H9 (cell line): ENCODE measurements at regions not wholly inside any gene's neighbourhood (a gene's known extent, or its start where the extent isn't known, plus 50 kb on each side); places are given as distances from the start of the nearest gene placed in this dataset.

Source experiments
- DNase-seq: peaks from one replicate; pipeline ENCODE4 v3.0.0-alpha.2; 2017
- H2AFZ ChIP-seq: one replicate; pipeline ENCODE4 v1.6.1; 2013; ENCODE audit warnings: mild to moderate bottlenecking, low read length, control low read depth, moderate library complexity
- H2AK5ac ChIP-seq: 2 replicates; pipeline ENCODE4 v1.6.1; 2013; ENCODE audit warnings: low read length, control low read depth, mixed read lengths; ENCODE audit not compliant: insufficient read length
- H2BK120ac ChIP-seq: one replicate; pipeline ENCODE4 v1.6.1; 2013; ENCODE audit warnings: low read depth, mild to moderate bottlenecking, low read length, control low read depth, inconsistent platforms; ENCODE audit not compliant: poor library complexity, severe bottlenecking
- H2BK12ac ChIP-seq: 2 replicates; pipeline ENCODE4 v1.6.1; 2013; ENCODE audit warnings: low read length, control low read depth, mixed read lengths, low read depth; ENCODE audit not compliant: insufficient read length
- H2BK15ac ChIP-seq: 2 replicates; pipeline ENCODE4 v1.6.1; 2013; ENCODE audit warnings: low read depth, low read length, control low read depth
- H2BK20ac ChIP-seq: one replicate; pipeline ENCODE4 v1.6.1; 2013; ENCODE audit warnings: low read depth, mild to moderate bottlenecking, low read length, control low read depth, inconsistent platforms; ENCODE audit not compliant: poor library complexity, severe bottlenecking
- H2BK5ac ChIP-seq: 2 replicates; pipeline ENCODE4 v1.6.1; 2013; ENCODE audit warnings: low read length, control low read depth, mixed read lengths; ENCODE audit not compliant: insufficient read length
- H3K14ac ChIP-seq: 2 replicates; pipeline ENCODE4 v1.6.1; 2013; ENCODE audit warnings: low read length, control low read depth; ENCODE audit not compliant: insufficient read depth
- H3K18ac ChIP-seq: 2 replicates; pipeline ENCODE4 v1.6.1; 2013; ENCODE audit warnings: low read depth, mild to moderate bottlenecking, mixed read lengths, low read length, control low read depth; ENCODE audit not compliant: insufficient read length
- H3K23ac ChIP-seq: 2 replicates; pipeline ENCODE4 v1.6.1; 2013; ENCODE audit warnings: low read length, control low read depth, mixed read lengths, low read depth; ENCODE audit not compliant: insufficient read length
- H3K23me2 ChIP-seq: 2 replicates; pipeline ENCODE4 v1.6.1; 2013; ENCODE audit warnings: low read depth, mild to moderate bottlenecking, mixed read lengths, low read length, control low read depth; ENCODE audit not compliant: insufficient read length, poor library complexity, severe bottlenecking
- H3K27ac ChIP-seq: 2 replicates; pipeline ENCODE4 v1.5.1; 2013; ENCODE audit warnings: low read length, control low read depth, mixed read lengths, low read depth; ENCODE audit not compliant: insufficient read length
- H3K27me3 ChIP-seq: 2 replicates; pipeline ENCODE4 v1.6.1; 2013; ENCODE audit warnings: low read length, control low read depth, inconsistent platforms; ENCODE audit not compliant: insufficient read depth
- H3K4ac ChIP-seq: 2 replicates; pipeline ENCODE4 v1.6.1; 2013; ENCODE audit warnings: low read depth, mild to moderate bottlenecking, control low read depth, inconsistent platforms, low read length, moderate library complexity
- H3K4me1 ChIP-seq: 2 replicates; pipeline ENCODE4 v1.6.1; 2013; ENCODE audit warnings: low read length, control low read depth, inconsistent platforms; ENCODE audit not compliant: insufficient read depth
- H3K4me2 ChIP-seq: 2 replicates; pipeline ENCODE4 v1.6.1; 2013; ENCODE audit warnings: low read length, control low read depth, mixed read lengths; ENCODE audit not compliant: insufficient read length, insufficient read depth
- H3K56ac ChIP-seq: 2 replicates; pipeline ENCODE4 v1.6.1; 2013; ENCODE audit warnings: low read depth, mild to moderate bottlenecking, mixed read lengths, low read length, control low read depth; ENCODE audit not compliant: insufficient read length
- H3K79me1 ChIP-seq: 2 replicates; pipeline ENCODE4 v1.6.1; 2013; ENCODE audit warnings: low read depth, mild to moderate bottlenecking, moderate library complexity, low read length, control low read depth, inconsistent platforms; ENCODE audit not compliant: insufficient read depth, poor library complexity, severe bottlenecking
- H3K79me2 ChIP-seq: 2 replicates; pipeline ENCODE4 v1.6.1; 2013; ENCODE audit warnings: low read length, control low read depth, inconsistent platforms; ENCODE audit not compliant: insufficient read depth
- H3K9ac ChIP-seq: 2 replicates; pipeline ENCODE4 v1.6.1; 2013; ENCODE audit warnings: low read length, control low read depth, mixed read lengths; ENCODE audit not compliant: insufficient read length; ENCODE audit errors: extremely low read depth
- H3K9me3 ChIP-seq: one replicate; pipeline ENCODE4 v1.6.1; 2013; ENCODE audit warnings: low read depth, low read length, inconsistent platforms; ENCODE audit not compliant: control insufficient read depth
- H3T11ph ChIP-seq: one replicate; pipeline ENCODE4 v1.6.1; 2013; ENCODE audit warnings: mild to moderate bottlenecking, low read length, control low read depth, inconsistent platforms
- H4K20me1 ChIP-seq: one replicate; pipeline ENCODE4 v1.6.1; 2013; ENCODE audit not compliant: control insufficient read depth, insufficient read length, insufficient read depth
- H4K5ac ChIP-seq: 2 replicates; pipeline ENCODE4 v1.6.1; 2013; ENCODE audit warnings: low read depth, mild to moderate bottlenecking, mixed read lengths, low read length, control low read depth; ENCODE audit not compliant: insufficient read length
- H4K8ac ChIP-seq: replicated peaks from 2 replicates; pipeline ENCODE4 v1.6.1; 2013; ENCODE audit warnings: low read length, control low read depth, mixed read lengths, low read depth; ENCODE audit not compliant: insufficient read length
- H4K91ac ChIP-seq: 2 replicates; pipeline ENCODE4 v1.6.1; 2013; ENCODE audit warnings: low read depth, mild to moderate bottlenecking, moderate library complexity, mixed read lengths, low read length, control low read depth; ENCODE audit not compliant: insufficient read length
- H3K27ac Mint-ChIP-seq, 3 experiments: 2 replicates in 2 of 3; 3 replicates in 1 of 3; pipeline ENCODE4 v1.8.0; 2020 to 2021; ENCODE audit warnings: mixed read lengths in 3 of 3, mild to moderate bottlenecking in 1 of 3, moderate library complexity in 1 of 3
- H3K27me3 Mint-ChIP-seq: 2 replicates; pipeline ENCODE4 v1.8.0; 2021; ENCODE audit warnings: low read depth, mild to moderate bottlenecking, moderate library complexity, mixed read lengths
- H3K36me3 Mint-ChIP-seq, 3 experiments: 2 replicates in 2 of 3; 3 replicates in 1 of 3; pipeline ENCODE4 v1.8.0; 2020 to 2021; ENCODE audit warnings: low read depth in 3 of 3, mixed read lengths in 3 of 3; ENCODE audit not compliant: insufficient read depth in 1 of 3
- H3K4me1 Mint-ChIP-seq, 2 experiments: 2 replicates each; pipeline ENCODE4 v1.8.0; 2020; ENCODE audit warnings: mixed read lengths in 2 of 2
- H3K4me3 Mint-ChIP-seq, 2 experiments: 2 replicates in 1 of 2; 3 replicates in 1 of 2; pipeline ENCODE4 v1.8.0; 2020 to 2021; ENCODE audit warnings: mild to moderate bottlenecking in 2 of 2, mixed read lengths in 2 of 2, moderate library complexity in 1 of 2
- H3K9me3 Mint-ChIP-seq, 2 experiments: 2 replicates in 1 of 2; 3 replicates in 1 of 2; pipeline ENCODE4 v1.8.0; 2020; ENCODE audit warnings: mild to moderate bottlenecking in 2 of 2, mixed read lengths in 2 of 2, moderate library complexity in 1 of 2
- CTCF ChIP-seq: fragments of 200-600 bp; sonication (generic); conservative IDR thresholded peaks from 3 replicates; pipeline ENCODE4 v1.8.0; 2021; ENCODE audit warnings: antibody characterized with exemption, mild to moderate bottlenecking

- TF ChIP-seq CTCF, result no peak
- DNase-seq, result no peak
- no peaks in the 10 kb centered on the region for H3K27me3 ChIP-seq
- no peak overlapping the region for H3K56ac ChIP-seq
- no peak overlapping the region for H2AK5ac ChIP-seq
- Mint-ChIP-seq H3K9me3 (no peaks in the 10 kb centered on the region; a peak in 1 of 5 replicates), H3K27me3 (no peaks in the 10 kb centered on the region), H3K27ac (no peak overlapping the region), H3K4me3 (no peak overlapping the region), H3K4me1 (no peaks in the 10 kb centered on the region), H3K36me3 (no peaks in the 10 kb centered on the region)
- H3K4ac ChIP-seq, result no peak overlapping the region
- H2BK20ac ChIP-seq, result no peak overlapping the region
- no peak overlapping the region for H2BK120ac ChIP-seq
- H2AFZ ChIP-seq, result no peak overlapping the region
- H3K14ac ChIP-seq, result no peak overlapping the region
- H3K9me3 ChIP-seq, result no peaks in the 10 kb centered on the region
- no peak overlapping the region for H3K9ac ChIP-seq
- H2BK5ac ChIP-seq, result no peak overlapping the region
- H3K18ac ChIP-seq, result no peak overlapping the region
- no peak overlapping the region for H4K5ac ChIP-seq
- H2BK15ac ChIP-seq, result no peak overlapping the region
- no peak overlapping the region for H4K8ac ChIP-seq
- H4K91ac ChIP-seq, result no peak overlapping the region
- H2BK12ac ChIP-seq, result no peak overlapping the region
- H3K23ac ChIP-seq, result no peak overlapping the region
- H3K79me1 ChIP-seq, result no peaks in the 10 kb centered on the region
- H3T11ph ChIP-seq, result no peak overlapping the region
- no peak overlapping the region for H3K4me2 ChIP-seq
- no peaks in the 10 kb centered on the region for H3K4me1 ChIP-seq
- H3K23me2 ChIP-seq, result no peaks in the 10 kb centered on the region
- no peaks in the 10 kb centered on the region for H3K79me2 ChIP-seq
- H4K20me1 ChIP-seq, result no peaks in the 10 kb centered on the region
- no peak overlapping the region for H3K27ac ChIP-seq
Measured at GRCh38 chr7:109376576-109376975, 806.9 kb downstream of the DNAJB9 start.
